HL-60 (cell line): ENCODE measurements at regions not wholly inside any gene's neighbourhood (a gene's known extent, or its start where the extent isn't known, plus 50 kb on each side); places are given as distances from the start of the nearest gene placed in this dataset.

Experiments
- TF ChIP-seq, protein P1 (sequence below): IDR thresholded peaks from one replicate; pipeline ENCODE4 v1.5.1; 2011; ENCODE audit warnings: low read length, control low read depth, inconsistent platforms; ENCODE audit not compliant: insufficient read depth
- TF ChIP-seq, protein P2 (sequence below): IDR thresholded peaks from 2 replicates; pipeline ENCODE4 v1.6.1; 2012; ENCODE audit warnings: low read depth; ENCODE audit not compliant: insufficient replicate concordance

DNA sequence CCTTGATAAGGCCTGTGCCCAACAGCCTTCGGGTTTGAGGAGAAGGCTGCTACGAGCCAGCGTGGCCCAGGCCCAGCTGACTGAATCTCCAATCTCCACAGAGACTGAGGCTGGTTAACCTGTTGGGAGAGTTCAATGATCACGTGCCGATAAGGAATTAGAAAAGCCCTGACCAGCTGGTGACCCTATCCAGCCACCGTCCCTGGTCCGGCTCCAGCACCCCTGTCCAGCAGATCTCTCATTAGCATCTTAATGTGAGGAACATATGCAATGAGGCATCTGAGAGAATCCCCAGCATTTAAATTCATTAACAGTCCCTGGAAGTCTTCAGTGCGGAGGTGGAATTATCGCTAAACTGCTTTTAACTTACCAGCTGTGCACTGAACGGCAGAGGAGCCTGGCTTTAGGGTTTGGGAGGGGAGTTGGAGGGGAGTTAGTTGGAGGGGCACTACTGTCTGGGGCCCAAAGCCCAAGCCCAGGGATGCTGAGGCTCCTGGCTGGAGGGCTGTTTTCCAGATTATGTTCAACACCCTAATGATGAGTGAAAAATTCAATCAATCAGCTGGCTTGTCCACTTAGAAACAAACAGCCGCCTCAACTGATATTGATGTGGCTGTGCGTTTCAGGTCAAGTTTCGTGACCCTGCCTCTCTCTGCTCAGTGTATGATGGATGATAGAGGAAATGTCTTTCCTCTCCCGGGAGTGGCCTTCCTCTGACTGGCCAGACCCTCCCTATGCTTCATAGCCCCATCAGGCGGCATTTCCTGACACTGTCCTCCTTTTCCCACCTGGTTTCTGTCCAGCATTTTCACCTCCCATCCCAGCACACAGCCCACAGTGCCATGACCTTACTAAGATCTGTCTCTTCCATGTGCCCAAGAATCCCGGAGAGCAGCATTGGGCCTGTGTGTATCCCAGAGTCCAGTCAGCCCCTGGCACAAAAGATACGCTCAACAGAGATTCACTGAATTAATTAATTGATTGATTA is 184.5 kb downstream of the CCT6B start:
- TF ChIP-seq, protein P1, sequence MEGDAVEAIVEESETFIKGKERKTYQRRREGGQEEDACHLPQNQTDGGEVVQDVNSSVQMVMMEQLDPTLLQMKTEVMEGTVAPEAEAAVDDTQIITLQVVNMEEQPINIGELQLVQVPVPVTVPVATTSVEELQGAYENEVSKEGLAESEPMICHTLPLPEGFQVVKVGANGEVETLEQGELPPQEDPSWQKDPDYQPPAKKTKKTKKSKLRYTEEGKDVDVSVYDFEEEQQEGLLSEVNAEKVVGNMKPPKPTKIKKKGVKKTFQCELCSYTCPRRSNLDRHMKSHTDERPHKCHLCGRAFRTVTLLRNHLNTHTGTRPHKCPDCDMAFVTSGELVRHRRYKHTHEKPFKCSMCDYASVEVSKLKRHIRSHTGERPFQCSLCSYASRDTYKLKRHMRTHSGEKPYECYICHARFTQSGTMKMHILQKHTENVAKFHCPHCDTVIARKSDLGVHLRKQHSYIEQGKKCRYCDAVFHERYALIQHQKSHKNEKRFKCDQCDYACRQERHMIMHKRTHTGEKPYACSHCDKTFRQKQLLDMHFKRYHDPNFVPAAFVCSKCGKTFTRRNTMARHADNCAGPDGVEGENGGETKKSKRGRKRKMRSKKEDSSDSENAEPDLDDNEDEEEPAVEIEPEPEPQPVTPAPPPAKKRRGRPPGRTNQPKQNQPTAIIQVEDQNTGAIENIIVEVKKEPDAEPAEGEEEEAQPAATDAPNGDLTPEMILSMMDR, result no peak
- TF ChIP-seq, protein P2, sequence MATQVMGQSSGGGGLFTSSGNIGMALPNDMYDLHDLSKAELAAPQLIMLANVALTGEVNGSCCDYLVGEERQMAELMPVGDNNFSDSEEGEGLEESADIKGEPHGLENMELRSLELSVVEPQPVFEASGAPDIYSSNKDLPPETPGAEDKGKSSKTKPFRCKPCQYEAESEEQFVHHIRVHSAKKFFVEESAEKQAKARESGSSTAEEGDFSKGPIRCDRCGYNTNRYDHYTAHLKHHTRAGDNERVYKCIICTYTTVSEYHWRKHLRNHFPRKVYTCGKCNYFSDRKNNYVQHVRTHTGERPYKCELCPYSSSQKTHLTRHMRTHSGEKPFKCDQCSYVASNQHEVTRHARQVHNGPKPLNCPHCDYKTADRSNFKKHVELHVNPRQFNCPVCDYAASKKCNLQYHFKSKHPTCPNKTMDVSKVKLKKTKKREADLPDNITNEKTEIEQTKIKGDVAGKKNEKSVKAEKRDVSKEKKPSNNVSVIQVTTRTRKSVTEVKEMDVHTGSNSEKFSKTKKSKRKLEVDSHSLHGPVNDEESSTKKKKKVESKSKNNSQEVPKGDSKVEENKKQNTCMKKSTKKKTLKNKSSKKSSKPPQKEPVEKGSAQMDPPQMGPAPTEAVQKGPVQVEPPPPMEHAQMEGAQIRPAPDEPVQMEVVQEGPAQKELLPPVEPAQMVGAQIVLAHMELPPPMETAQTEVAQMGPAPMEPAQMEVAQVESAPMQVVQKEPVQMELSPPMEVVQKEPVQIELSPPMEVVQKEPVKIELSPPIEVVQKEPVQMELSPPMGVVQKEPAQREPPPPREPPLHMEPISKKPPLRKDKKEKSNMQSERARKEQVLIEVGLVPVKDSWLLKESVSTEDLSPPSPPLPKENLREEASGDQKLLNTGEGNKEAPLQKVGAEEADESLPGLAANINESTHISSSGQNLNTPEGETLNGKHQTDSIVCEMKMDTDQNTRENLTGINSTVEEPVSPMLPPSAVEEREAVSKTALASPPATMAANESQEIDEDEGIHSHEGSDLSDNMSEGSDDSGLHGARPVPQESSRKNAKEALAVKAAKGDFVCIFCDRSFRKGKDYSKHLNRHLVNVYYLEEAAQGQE, result no peak
